NCI-H2107 treated with DMSO at 0.1 percent for 48 hours (cell line): ENCODE measurements at regions not wholly inside any gene's neighbourhood (a gene's known extent, or its start where the extent isn't known, plus 50 kb on each side); places are given as distances from the start of the nearest gene placed in this dataset.
"Not testable (repeated sequence)": the region's sequence is repeated elsewhere in the genome, so short reads cannot be mapped to it uniquely, and the experiment has no call there.

Source experiments
- DNase-seq: peaks from one replicate; lab custom pipeline; 2025; ENCODE audit not compliant: unreplicated experiment; lab: John Stamatoyannopoulos, UW

GRCh38 chr1:79155991-79156390 lies 149.5 kb upstream of the ADGRL4 start:
- no peak for DNase-seq

GRCh38 chr1:79151006-79151796 lies 144.7 kb upstream of the ADGRL4 start:
- DNase-seq, result no peak

GRCh38 chr1:79150576-79150975 lies 144.0 kb upstream of the ADGRL4 start:
- DNase-seq, result no peak

GRCh38 chr1:79138227-79138626 lies 131.7 kb upstream of the ADGRL4 start:
- not testable (repeated sequence) for DNase-seq

- no peak for DNase-seq
Observed at GRCh38 chr1:79133774-79134364, 127.3 kb upstream of the ADGRL4 start.

GRCh38 chr1:79131626-79132025 lies 125.1 kb upstream of the ADGRL4 start:
- no peak for DNase-seq

- DNase-seq, result no peak
Observed at GRCh38 chr1:79129914-79130313, 123.4 kb upstream of the ADGRL4 start.

- DNase-seq, result no peak
Observed at GRCh38 chr1:79128722-79129121, 122.2 kb upstream of the ADGRL4 start.

- DNase-seq, result no peak
Observed at GRCh38 chr1:79124756-79125155, 118.2 kb upstream of the ADGRL4 start.

- DNase-seq, result no peak
Observed at GRCh38 chr1:79122521-79122920, 116.0 kb upstream of the ADGRL4 start.

- DNase-seq, result no peak
Observed at GRCh38 chr1:79117376-79117775, 110.8 kb upstream of the ADGRL4 start.

GRCh38 chr1:79113836-79114235 lies 107.3 kb upstream of the ADGRL4 start:
- no peak for DNase-seq

- DNase-seq, result no peak
Observed at GRCh38 chr1:79110749-79111148, 104.2 kb upstream of the ADGRL4 start.

GRCh38 chr1:79109445-79109844 lies 102.9 kb upstream of the ADGRL4 start:
- no peak for DNase-seq

GRCh38 chr1:79105500-79105899 lies 99.0 kb upstream of the ADGRL4 start:
- no peak for DNase-seq

GRCh38 chr1:79104617-79105016 lies 98.1 kb upstream of the ADGRL4 start:
- DNase-seq, result no peak

- DNase-seq, result no peak
Observed at GRCh38 chr1:79100385-79100784, 93.9 kb upstream of the ADGRL4 start.

GRCh38 chr1:79090985-79091384 lies 84.5 kb upstream of the ADGRL4 start:
- no peak for DNase-seq

- DNase-seq, result no peak
Observed at GRCh38 chr1:79089946-79090345, 83.4 kb upstream of the ADGRL4 start.

GRCh38 chr1:79082233-79082632 lies 75.7 kb upstream of the ADGRL4 start:
- DNase-seq, result no peak

- no peak for DNase-seq
Observed at GRCh38 chr1:79079770-79080169, 73.2 kb upstream of the ADGRL4 start.

- no peak for DNase-seq
Observed at GRCh38 chr1:79074975-79075374, 68.4 kb upstream of the ADGRL4 start.

GRCh38 chr1:79069828-79070227 lies 63.3 kb upstream of the ADGRL4 start:
- DNase-seq, result no peak
